NCI-H1105 (cell line): ENCODE measurements at regions not wholly inside any gene's neighbourhood (a gene's known extent, or its start where the extent isn't known, plus 50 kb on each side); places are given as distances from the start of the nearest gene placed in this dataset.

Source experiments
- DNase-seq: peaks from one replicate; lab custom pipeline; 2025; lab: John Stamatoyannopoulos, UW

DNA sequence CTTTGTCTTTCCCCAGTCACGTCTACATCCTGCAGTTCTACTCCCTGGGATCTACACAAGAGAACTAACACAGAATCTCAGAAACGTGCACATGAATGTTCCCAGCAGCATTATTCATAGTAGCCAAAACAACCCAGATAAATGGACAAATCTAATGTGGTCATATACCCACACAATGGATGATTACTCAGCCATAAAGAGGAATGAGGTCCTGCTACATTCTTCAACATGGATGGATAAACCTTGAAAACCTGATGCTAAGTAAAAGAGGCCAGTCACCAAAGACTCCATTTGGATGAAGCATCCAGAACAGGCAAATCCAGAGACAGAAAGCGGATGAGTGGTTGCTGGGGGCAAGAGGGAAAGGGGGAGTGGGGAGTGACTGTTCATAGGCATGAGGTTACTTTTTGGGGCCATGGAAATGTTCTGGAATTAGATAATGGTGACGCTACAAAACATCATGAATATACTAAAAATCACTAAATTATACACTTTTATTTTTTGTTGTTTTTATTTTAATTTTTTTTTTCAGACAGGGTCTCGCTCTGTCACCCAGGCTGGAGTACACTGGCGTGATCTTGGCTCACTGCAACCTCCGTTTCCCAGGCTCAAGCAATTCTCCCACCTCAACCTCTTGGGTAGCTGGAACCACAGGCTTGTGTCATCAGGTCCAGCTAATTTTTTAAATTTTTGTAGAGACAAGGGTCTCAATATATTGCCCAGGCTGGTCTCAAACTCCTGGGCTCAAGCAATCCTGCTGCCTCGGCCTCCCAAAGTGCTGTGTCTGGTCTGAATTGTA, 50.8 kb upstream of the DSN1 start:
- DNase-seq = no peak

DNA sequence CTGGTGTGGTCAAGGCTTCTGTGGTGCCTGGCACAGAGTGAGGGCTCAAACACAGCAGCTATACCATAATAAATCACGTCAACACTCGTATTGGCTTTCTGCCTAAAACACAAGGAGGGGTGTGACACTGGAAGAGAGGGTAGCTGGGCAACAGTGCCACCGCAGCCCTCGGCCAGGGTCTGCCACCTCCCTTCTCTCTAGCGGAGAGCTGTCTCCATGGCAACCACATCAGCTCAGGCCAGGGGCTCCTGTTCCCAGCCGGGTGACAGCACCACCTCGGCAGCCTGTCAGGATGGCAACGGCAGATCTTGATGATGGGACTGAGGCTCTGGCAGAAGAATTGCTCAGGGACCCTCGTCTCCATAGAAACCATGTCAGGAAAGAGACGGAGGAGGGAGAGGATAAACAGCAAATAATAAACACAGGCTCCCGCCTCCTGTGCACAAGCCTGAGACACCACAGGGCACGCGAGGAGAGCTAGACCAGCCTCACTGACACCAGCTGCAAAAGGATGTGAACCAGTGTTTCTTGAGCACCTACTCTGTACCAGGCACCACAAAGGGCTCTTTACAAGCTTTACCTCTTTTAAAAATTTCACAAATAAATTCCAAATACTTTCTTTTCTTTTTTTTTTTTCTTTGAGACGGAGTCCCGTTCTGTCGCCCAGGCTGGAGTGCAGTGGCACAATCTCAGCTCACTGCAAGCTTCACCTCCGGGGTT, 50.4 kb upstream of the TLDC2 start:
- DNase-seq = peak; percentile 97
